HepG2 (cell line): ENCODE measurements at regions not wholly inside any gene's neighbourhood (a gene's known extent, or its start where the extent isn't known, plus 50 kb on each side); places are given as distances from the start of the nearest gene placed in this dataset.

Source experiments
- ATAC-seq: fragments of 200-7000 bp; cut with Tn5 transposase; 3 replicates; pipeline ENCODE4 v1.9.1; 2020; ENCODE audit warnings: mild to moderate bottlenecking, moderate library complexity
- BruUV-seq: library from RNA; stranded (reverse); fragments of 400-500 nt; replicated peaks from 2 replicates; lab custom pipeline; 2021; lab: Mats Ljungman, UMichigan
- CTCF ChIA-PET: fragments of 300-600 bp; formaldehyde crosslinking; extraction: SDS; loops from one replicate; lab custom pipeline; 2021; ENCODE audit warnings: low total read pairs, inconsistent platforms, low intra/inter-chr PET ratio; lab: Yijun Ruan, JAX
- POLR2A ChIA-PET: fragments of 350-600 bp; sonication (Branson Sonifier 250); formaldehyde crosslinking; loops from one replicate; lab custom pipeline; 2020; ENCODE audit warnings: antibody characterized with exemption, inconsistent platforms; lab: Yijun Ruan, JAX
- DNase-seq: peaks from one replicate; pipeline ENCODE4 v3.0.0-alpha.2; 2015; ENCODE audit warnings: low spot score
- FAIRE-seq: peaks from 3 replicates; lab custom pipeline; 2011; peaks lifted over from hg19 to GRCh38; lab: Jason Lieb, UNC
- H2AFZ ChIP-seq: one replicate; pipeline ENCODE4 v1.6.1; 2011; ENCODE audit warnings: low read length, inconsistent platforms
- H3K27ac ChIP-seq: fragments of 300-600 bp; 3 replicates; pipeline ENCODE4 v1.8.0; 2011; ENCODE audit warnings: mixed run types, mild to moderate bottlenecking, mixed read lengths, low read length, inconsistent platforms; ENCODE audit not compliant: insufficient read depth; ENCODE audit errors: extremely low read length
- H3K27me3 ChIP-seq, 2 experiments: fragments of 200-600 bp in 1 of 2; 2 replicates in 1 of 2; 3 replicates in 1 of 2; pipeline versions ENCODE4 v1.6.0 to v1.8.0; 2011; ENCODE audit warnings: low read length in 2 of 2, mild to moderate bottlenecking in 2 of 2, moderate library complexity in 2 of 2, inconsistent platforms in 1 of 2; ENCODE audit not compliant: insufficient read depth in 2 of 2, control insufficient read depth in 1 of 2
- H3K36me3 ChIP-seq, 2 experiments: fragments of 200-600 bp in 1 of 2; replicated peaks in 1 of 2; 2 replicates in 1 of 2; 3 replicates in 1 of 2; pipeline versions ENCODE4 v1.5.1 to v1.8.0; 2011; ENCODE audit warnings: low read length in 2 of 2, inconsistent platforms in 1 of 2; ENCODE audit not compliant: insufficient read depth in 2 of 2, control insufficient read depth in 1 of 2
- H3K4me1 ChIP-seq: 2 replicates; pipeline ENCODE4 v1.5.1; 2012; ENCODE audit warnings: low read length, inconsistent platforms; ENCODE audit not compliant: insufficient read depth
- H3K4me2 ChIP-seq: 2 replicates; pipeline ENCODE4 v1.6.0; 2011; ENCODE audit warnings: low read depth, low read length, inconsistent platforms
- H3K4me3 ChIP-seq, 3 experiments: fragments of 200-600 bp in 1 of 3; sonication (generic), shearing (Covaris generic) in 1 of 3; replicated peaks in 1 of 3; 2 replicates each; pipeline ENCODE4 v1.5.1; 2011 to 2016; ENCODE audit warnings: low read length in 3 of 3, inconsistent platforms in 2 of 3, low read depth in 2 of 3, mild to moderate bottlenecking in 2 of 3, control low read depth in 1 of 3, mixed read lengths in 1 of 3; ENCODE audit not compliant: insufficient read depth in 1 of 3
- H3K79me2 ChIP-seq: one replicate; pipeline ENCODE4 v1.6.1; 2011; ENCODE audit warnings: low read length, inconsistent platforms; ENCODE audit not compliant: insufficient read depth
- H3K9ac ChIP-seq: 2 replicates; pipeline ENCODE4 v1.6.0; 2011; ENCODE audit warnings: mild to moderate bottlenecking, low read depth, low read length, inconsistent platforms; ENCODE audit not compliant: insufficient read depth
- H3K9me3 ChIP-seq: 2 replicates; pipeline ENCODE4 v1.5.1; 2012; ENCODE audit warnings: mild to moderate bottlenecking, low read length
- H4K20me1 ChIP-seq: 2 replicates; pipeline ENCODE4 v1.6.0; 2011; ENCODE audit warnings: inconsistent platforms, mild to moderate bottlenecking, low read length, moderate library complexity; ENCODE audit not compliant: insufficient read depth
- ARID3A ChIP-seq: IDR thresholded peaks from 2 replicates; pipeline ENCODE4 v1.6.1; 2012; ENCODE audit warnings: low read depth, low read length, improper control_type of control experiment
- DDIT3 ChIP-seq: sonication (generic); formaldehyde crosslinking; IDR thresholded peaks from 2 replicates; pipeline ENCODE4 v1.4.0; 2020; ENCODE audit warnings: mild to moderate bottlenecking, missing genetic modification reagents
- ERF ChIP-seq: IDR thresholded peaks from 2 replicates; pipeline ENCODE4 v1.6.1; 2018; ENCODE audit warnings: missing biosample characterization, missing genetic modification reagents
- HNF1A ChIP-seq, 2 experiments: sonication (generic) in 1 of 2; formaldehyde crosslinking in 1 of 2; IDR thresholded peaks; 2 replicates each; pipeline versions ENCODE4 v1.4.0 to v1.6.1; 2016 to 2020; ENCODE audit warnings: borderline replicate concordance in 1 of 2, low read depth in 1 of 2, mild to moderate bottlenecking in 1 of 2, missing genetic modification reagents in 1 of 2
- HNRNPLL ChIP-seq: fragments of 200-400 bp; formaldehyde crosslinking; IDR thresholded peaks from 2 replicates; pipeline ENCODE4 v1.6.1; 2017; ENCODE audit warnings: mild to moderate bottlenecking, low read depth, low read length; ENCODE audit not compliant: poor library complexity, severe bottlenecking
- PHF21A ChIP-seq: sonication (generic); formaldehyde crosslinking; IDR thresholded peaks from 2 replicates; pipeline ENCODE4 v1.5.0; 2020; ENCODE audit warnings: mild to moderate bottlenecking, missing genetic modification reagents
- SP1 ChIP-seq, 2 experiments: fragments of 450-650 bp in 1 of 2; sonication (generic) in 1 of 2; formaldehyde crosslinking in 1 of 2; IDR thresholded peaks; 2 replicates each; pipeline versions ENCODE4 v1.4.0 to v1.6.1; 2016 to 2020; ENCODE audit warnings: missing genetic modification reagents in 1 of 2
- THAP8 ChIP-seq: sonication (generic); formaldehyde crosslinking; IDR thresholded peaks from 2 replicates; pipeline ENCODE4 v1.5.1; 2020; ENCODE audit warnings: missing genetic modification reagents, mild to moderate bottlenecking, borderline replicate concordance
- ZFP62 ChIP-seq: sonication (generic); formaldehyde crosslinking; IDR thresholded peaks from 2 replicates; pipeline ENCODE4 v1.4.0; 2020; ENCODE audit warnings: missing genetic modification reagents
- ZFX ChIP-seq: sonication (generic); formaldehyde crosslinking; IDR thresholded peaks from 2 replicates; pipeline ENCODE4 v1.4.0; 2020; ENCODE audit warnings: mild to moderate bottlenecking, low read depth, missing genetic modification reagents, moderate library complexity
- ZNF207 ChIP-seq: fragments of 450-650 bp; IDR thresholded peaks from 2 replicates; pipeline ENCODE4 v1.6.1; 2016; ENCODE audit warnings: antibody characterized with exemption, borderline replicate concordance
- ZNF232 ChIP-seq: sonication (generic); formaldehyde crosslinking; IDR thresholded peaks from 2 replicates; pipeline ENCODE4 v1.4.0; 2020; ENCODE audit warnings: missing genetic modification reagents, borderline replicate concordance
- ZNF75D ChIP-seq: sonication (generic); formaldehyde crosslinking; IDR thresholded peaks from 2 replicates; pipeline ENCODE4 v1.8.1; 2023; ENCODE audit warnings: missing genetic modification reagents, mild to moderate bottlenecking, borderline replicate concordance
- ZNF891 ChIP-seq: sonication (generic); formaldehyde crosslinking; IDR thresholded peaks from 2 replicates; pipeline ENCODE4 v1.5.0; 2020; ENCODE audit warnings: mild to moderate bottlenecking, missing genetic modification reagents
- ZXDC ChIP-seq: sonication (generic); formaldehyde crosslinking; IDR thresholded peaks from 2 replicates; pipeline ENCODE4 v1.5.0; 2020; ENCODE audit warnings: mild to moderate bottlenecking, missing genetic modification reagents
- WGBS: methylation state at CpG from one replicate; pipeline ENCODE4 v1.1.6; 2017; ENCODE audit warnings: low lambda C conversion rate; 5-methylcytosine and 5-hydroxymethylcytosine counted together
- in situ Hi-C: cut with HindIII; loops from 2 replicates; pipeline ENCODE4 v1.10.0; 2017; ENCODE audit warnings: low pct_unique_long_range_greater_than_20kb; ENCODE audit not compliant: extremely low pct_ligation_motif_present
- intact Hi-C: fragments of 100-400 bp; cut with micrococcal nuclease; formaldehyde crosslinking; loops from one replicate; pipeline ENCODE4 v1.10.0; 2022; ENCODE audit not compliant: unreplicated experiment

GRCh38 chr1:195047772-195048171, 1560.5 kb downstream of the KCNT2 start:
- Histone ChIP-seq H3K4me3 (no peak overlapping the region), H3K27me3 (no peaks in the 10 kb centered on the region), H3K79me2 (no peaks in the 10 kb centered on the region), H3K27ac (no peak overlapping the region), H3K36me3 (no peaks in the 10 kb centered on the region), H3K4me1 (no peaks in the 10 kb centered on the region), H3K4me2 (no peak overlapping the region), H4K20me1 (no peaks in the 10 kb centered on the region), H3K9me3 (no peaks in the 10 kb centered on the region)
- ChIA-PET POLR2A (no interaction called here), CTCF (no interaction called here)
- no peak for FAIRE-seq
- no TSS peak for BruUV-seq
- no peak for ATAC-seq
- in situ Hi-C loops = no loop called here
- WGBS = 1% methylated on average over 2 of the region's 2 CpGs
- intact Hi-C loops = no loop called here
- DNase-seq = no peak
- no peak for TF ChIP-seq ZNF75D (CRISPR knock-in tag)
- TF ChIP-seq ZNF891 (CRISPR knock-in tag) = no peak
- TF ChIP-seq ERF (CRISPR knock-in tag) = no peak
- no peak for TF ChIP-seq ZFX (CRISPR knock-in tag)
- no peak for TF ChIP-seq ZNF232 (CRISPR knock-in tag)
- no peak for TF ChIP-seq PHF21A
- TF ChIP-seq ARID3A = no peak
- no peak for TF ChIP-seq HNRNPLL
- no peak for TF ChIP-seq ZXDC (CRISPR knock-in tag)
- no peak for TF ChIP-seq ZFP62 (CRISPR knock-in tag)
- no peak for TF ChIP-seq SP1 (IDR thresholded peaks at IDR 0.05)
- no peak for TF ChIP-seq SP1 (CRISPR knock-in tag; IDR thresholded peaks at IDR 0.05)
- TF ChIP-seq ZNF207 = no peak
- TF ChIP-seq DDIT3 (CRISPR knock-in tag) = no peak
- no peak for TF ChIP-seq THAP8 (CRISPR knock-in tag)
- no peak for TF ChIP-seq HNF1A (IDR thresholded peaks at IDR 0.05; ENCODE audit: low read depth)
- TF ChIP-seq HNF1A (CRISPR knock-in tag; IDR thresholded peaks at IDR 0.05; ENCODE audit: borderline replicate concordance) = no peak
- TF ChIP-seq, all 625 proteins: peak for 0
- Histone ChIP-seq H2AFZ (no peak overlapping the region), H3K9ac (no peak overlapping the region)
